HG03280 (cell line): ENCODE measurements at regions not wholly inside any gene's neighbourhood (a gene's known extent, or its start where the extent isn't known, plus 50 kb on each side); places are given as distances from the start of the nearest gene placed in this dataset.
"Not testable (repeated sequence)": the region's sequence is repeated elsewhere in the genome, so short reads cannot be mapped to it uniquely, and the experiment has no call there.

Experiments used
- ATAC-seq: cut with Tn5 transposase; IDR thresholded peaks from one replicate; pipeline ENCODE4 v1.9.1; 2021; ENCODE audit warnings: mild to moderate bottlenecking, moderate library complexity; ENCODE audit not compliant: unreplicated experiment

DNA sequence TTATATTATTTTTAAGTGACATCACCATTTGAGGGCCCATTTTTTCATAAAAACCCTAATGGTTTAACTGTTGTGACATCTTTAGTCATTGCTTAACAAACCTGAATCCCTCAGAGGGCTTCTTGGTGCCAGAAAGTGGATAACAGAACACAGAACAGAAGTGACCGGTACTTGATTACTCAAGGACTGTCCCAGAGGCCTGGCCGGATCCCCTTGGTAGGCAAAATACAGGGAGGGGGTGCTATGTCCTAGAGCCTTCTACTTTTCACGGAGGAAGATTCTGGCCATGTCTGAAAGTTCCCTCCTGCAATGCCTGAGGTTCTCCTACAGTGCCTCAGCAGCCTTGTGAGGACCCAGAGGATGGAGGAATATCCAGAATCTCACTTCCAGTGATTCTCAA lies 94.3 kb upstream of the DCLK2 start:
- ATAC-seq, result no peak

DNA sequence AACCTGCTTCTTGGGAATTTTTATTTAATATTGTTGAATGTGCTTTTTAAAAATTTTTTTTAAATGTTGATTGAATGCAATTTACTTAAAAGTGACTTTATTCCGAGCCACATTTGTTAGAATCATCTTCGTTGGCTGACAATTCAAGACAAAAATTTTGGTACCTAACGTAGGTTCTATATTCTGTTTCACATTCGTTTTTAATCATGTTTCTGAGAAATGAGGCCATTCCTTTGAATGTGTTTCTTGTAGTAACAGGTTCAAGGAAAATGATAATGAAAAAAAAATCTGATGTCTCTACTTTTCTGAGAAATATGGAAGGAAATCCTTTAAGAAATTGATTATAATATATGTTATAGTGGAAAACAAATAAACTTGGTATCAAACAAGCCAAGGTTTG lies 92.3 kb upstream of the DCLK2 start:
- no peak for ATAC-seq

DNA sequence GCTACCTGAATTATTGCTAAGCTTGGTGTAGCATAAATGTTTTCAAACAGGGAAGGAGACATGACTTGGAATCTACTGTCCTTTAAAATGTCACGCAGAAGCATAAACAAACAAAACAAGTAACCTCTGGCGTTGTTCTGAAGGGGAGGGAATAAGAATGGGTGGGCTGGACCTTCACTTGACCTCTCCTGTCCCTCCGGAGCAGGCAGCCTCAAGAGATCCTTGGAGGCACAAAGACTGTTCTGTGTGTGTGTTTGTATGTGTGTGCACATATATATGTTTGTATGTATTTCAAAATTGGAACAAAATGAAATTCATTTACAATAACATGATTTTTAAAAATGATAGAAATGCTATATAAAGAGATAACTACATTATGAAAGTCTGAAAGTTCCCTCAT lies 91.3 kb upstream of the DCLK2 start:
- ATAC-seq, result no peak

DNA sequence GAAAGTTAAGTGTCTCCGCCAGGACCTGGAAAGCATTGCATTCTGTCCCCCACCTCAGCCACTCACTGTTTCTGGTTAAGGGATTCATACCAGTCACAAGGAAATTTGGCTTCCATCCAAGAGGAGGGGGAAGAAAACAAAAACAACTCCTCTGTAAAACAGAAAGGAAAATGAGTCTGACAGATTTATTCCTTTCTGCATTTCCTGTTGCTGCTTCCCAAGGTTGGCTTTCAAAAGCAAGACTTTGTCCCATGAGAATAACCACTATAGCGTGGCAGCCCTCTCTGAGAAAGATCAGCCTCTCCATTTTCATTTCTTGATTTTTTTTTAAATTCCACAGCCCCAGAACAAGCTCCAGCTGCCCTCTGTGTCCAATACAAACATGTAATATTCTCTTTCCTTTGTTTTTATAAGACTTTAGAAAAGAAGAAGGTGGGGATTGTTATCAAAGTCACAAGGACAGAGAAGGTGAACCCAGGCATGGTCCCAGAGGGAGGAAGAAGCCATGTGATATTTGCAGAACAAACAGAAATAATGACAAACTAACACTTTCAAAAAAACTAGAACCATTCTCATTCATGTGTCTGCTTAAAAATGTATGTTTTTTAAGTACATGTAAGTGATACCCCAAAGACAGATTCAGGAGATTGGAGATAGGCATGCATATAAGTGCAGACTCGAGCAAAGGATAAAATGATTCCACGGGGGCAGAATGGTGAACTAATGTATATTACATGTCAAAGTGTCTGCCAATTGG lies 90.7 kb upstream of the DCLK2 start:
- ATAC-seq, result no peak

DNA sequence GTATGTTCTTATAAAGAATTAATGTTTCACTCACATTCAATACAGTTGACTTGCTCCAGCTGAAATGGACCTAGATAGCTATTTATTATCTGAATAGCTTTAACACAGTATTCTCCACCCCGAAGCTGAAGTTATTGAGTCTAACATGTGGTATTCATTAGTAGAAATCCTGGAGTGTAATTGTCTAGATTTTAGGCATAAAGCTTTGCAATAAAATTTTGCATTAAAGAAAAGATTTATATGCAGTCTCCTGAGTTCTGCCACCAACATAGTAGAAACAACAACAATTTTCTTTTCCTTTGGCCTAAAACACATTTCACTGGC lies 90.2 kb upstream of the DCLK2 start:
- no peak for ATAC-seq

DNA sequence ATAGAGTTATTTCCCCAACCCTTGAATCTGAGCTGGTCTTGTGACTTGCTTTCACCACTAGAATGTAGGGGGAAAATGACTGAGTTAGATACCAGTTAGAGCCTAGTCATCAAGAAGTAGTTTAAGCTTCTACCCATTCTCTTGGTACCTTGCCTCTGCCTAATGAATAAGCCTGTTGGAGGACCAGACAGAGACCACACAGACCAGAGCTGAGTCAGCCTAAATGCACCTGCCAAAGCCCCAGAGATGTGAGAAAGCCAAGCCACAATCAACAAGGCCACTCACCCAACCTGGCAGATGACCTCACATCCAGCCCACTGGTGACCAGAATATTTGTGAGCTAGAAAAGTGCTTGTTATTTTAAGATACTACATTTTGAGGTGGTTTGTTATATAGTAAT lies 85.2 kb upstream of the DCLK2 start:
- no peak for ATAC-seq

DNA sequence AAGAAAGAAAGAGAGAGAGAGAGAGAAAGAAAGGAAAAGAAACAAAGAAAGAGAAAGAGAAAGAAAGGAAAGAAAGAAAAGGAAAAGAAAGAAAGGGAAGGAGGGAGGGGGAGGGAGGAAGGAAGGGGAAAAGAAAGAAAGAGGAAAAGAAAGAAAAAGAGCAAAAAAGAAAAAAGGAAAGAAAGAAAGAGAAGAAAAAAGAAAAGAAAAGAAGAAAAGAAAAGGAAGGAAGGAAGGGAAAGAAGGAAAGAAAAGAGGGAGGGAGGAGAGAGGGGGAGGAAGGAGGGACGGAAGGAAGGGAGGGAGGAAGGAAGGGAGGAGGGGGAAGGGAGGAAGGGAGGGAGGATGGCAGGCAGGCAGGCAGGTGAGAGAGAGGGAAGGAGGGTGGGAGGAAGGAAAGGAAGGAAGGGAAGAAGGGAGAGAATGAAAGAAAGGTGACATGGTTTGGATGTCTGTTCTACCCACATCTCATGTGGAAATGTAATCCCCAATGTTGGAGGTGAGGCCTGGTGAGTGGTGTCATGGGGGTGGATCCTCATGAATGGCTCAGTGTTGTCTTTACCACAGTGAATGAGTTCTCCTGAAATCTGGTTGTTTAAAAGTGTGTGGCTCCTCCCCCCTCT lies 83.0 kb upstream of the DCLK2 start:
- no peak for ATAC-seq

DNA sequence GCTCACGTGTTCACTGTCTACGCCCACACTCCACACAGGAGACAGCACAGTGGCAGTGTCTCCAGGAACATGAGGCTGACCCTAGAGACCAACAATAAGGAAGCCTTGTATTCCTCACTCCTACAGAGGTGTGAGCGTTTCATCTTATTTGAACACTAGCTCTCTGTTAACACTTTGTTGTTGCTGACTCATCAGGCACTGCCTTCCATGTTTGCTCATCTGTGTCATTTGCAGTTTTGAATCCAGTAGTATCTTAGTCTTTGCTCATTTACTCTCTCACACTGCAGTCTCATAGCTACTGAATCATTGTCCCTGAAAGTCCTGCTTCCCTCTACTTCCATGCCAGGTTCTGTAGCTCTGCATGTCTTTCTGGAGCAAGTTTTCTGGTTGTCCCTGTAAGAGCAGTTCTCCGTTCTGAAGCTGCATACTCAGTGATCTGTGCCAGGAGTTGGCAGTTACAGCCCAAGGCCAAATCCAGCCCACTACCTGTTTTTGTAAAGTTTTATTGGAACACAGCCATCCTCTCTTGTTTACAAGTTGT lies 80.3 kb upstream of the DCLK2 start:
- ATAC-seq, result no peak

DNA sequence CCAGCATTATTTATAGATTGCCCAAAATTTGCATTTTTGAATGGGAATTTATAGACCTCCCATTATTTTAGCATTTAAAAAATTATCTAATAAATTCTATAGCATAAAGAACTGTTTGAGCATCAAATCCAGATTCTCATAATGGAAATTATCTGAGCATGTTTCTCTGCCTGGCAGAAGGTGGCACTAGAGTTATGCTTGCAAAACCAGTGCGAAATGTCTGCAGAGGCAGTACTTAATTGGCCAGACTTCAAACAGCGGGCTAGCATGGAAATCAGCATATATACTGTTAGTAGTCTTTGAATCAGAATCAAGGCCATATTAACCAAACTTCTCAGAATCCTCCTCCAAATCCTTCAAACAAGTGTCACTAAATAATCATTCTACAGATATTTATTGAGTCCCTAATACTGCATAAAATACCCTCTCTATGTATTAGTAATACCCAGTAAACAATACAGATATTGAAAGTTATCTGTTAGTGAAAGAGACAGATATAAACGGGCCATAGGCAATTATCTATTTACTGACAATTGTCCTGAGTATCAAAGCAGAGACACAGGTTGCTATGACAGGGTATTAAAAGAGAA lies 78.7 kb upstream of the DCLK2 start:
- peak; percentile 50 for ATAC-seq

DNA sequence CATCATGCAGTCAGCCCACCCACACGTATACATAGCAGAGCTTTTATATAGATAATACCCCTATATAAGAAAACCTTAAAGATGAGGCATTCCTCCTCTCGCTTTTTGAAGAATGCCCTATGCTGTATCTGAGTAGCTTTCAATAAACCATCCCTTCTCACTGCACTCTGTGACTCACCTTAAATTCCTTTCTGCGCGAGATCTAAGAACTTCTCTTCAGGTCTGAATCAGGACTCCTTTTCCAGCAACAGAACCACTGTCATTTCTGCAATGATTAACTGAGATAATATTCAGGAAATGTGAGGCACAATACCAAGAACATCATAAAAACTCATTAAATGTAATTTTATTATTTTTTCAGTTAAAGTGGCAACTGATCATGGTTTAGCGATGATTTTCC lies 76.4 kb upstream of the DCLK2 start:
- no peak for ATAC-seq

DNA sequence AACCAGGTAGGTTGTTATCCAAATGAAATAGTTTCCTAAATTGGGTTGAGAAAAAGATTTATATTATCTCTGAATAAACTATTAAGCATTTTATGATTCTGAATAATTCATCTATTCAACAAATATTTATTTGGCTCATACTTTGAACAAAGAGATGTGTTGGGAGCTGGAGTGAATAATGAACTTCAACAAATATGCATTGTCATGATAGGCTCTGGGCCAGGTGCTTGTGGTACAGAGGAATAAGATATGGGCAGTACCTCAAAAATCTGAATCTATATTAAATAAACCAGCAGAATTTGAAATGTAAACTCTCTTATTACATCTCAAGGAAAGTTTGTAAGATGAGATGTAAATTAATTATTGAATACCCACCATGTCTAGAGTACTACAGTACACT lies 75.7 kb upstream of the DCLK2 start:
- no peak for ATAC-seq

DNA sequence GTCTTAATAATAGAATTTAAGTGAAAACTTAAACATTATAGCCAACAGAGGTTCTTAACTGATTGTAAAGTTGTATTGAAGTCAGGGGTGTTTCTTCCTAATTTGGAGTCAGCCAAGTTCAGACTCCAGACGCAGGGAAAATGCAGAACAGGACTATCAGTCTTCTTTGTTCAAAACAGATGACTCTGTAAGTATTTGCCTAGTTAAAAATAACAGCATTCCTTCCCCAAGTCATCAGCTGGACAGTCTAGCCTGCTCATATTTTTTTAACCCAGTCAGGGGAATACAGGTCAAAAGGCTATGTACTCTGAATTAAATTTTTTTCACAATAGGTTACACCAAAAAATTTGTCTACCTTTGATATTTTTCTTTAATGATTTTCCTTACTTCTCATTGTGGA lies 73.8 kb upstream of the DCLK2 start:
- ATAC-seq, result no peak

DNA sequence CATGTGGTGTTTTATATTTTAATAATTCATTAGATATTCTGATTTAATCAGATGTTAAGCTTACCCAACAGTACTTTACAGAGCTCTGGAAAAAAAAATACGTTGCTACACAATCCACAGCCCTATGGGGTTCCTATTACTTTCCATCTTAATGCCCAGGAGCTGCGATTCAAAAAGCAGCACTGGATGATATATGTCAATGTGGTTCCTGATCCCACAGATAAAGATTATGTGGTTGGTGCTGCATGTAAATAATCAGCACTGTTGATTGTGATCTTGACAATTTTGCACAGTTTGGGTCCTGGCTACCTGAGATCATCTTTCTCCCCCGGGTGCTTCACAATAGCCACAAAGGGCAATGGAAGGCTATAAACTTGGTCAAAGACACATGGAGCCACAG lies 72.7 kb upstream of the DCLK2 start:
- no peak for ATAC-seq

DNA sequence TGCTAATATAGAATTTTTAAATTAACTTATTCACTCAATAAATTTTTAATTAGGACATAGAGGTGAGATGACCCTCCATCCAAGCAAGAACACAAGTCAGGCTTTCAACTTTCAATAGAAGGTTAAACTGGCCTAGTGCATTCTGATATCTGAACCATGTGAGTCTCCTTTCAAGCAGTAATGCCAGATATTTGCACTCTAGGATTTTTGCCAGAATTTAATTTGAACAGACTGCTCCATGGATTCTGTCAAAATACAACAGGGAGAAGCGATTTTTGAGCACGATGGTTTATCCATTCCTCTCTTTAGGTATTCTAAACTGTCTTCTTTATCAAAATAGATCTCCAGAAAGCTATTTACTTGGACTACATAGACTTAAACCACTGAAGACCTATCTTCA lies 72.0 kb upstream of the DCLK2 start:
- ATAC-seq, result no peak

DNA sequence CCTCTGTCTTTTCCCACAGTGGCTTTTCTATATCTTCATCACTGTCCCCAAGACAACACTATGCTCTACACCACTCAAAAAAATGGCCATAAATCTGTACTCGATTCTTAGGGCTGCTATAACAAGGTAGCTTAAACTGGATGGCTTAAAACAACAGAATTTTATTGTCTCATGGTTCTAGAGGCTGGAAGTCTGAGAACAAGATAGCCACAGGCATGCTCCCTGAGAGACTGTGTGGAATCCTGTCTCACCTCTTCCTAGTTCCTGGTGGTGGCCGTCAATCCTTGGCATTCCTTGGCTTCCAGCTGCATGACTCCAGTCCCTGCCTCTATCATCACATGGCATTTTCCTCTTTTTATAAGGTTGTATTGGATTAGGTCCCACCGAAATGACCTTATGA lies 70.7 kb upstream of the DCLK2 start:
- no peak for ATAC-seq

DNA sequence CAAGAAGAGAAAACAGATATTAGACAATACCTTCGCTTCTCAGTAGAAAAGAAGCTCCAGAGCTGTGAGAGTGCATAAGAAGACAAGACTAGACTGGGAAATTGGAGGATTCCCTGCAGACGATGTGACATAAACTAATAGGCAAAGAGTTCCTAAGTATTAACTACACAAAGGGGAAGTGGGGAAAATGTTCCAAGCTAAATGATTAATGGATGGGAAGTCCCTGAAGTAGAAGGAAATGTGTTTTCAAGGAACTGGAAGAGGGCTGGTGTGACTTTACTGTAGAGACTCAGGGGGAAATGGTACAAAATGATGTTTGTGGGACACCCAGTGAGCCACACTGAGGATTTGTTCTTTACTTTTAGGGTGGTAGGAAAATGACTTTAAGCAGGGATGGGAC lies 69.7 kb upstream of the DCLK2 start:
- ATAC-seq, result no peak

DNA sequence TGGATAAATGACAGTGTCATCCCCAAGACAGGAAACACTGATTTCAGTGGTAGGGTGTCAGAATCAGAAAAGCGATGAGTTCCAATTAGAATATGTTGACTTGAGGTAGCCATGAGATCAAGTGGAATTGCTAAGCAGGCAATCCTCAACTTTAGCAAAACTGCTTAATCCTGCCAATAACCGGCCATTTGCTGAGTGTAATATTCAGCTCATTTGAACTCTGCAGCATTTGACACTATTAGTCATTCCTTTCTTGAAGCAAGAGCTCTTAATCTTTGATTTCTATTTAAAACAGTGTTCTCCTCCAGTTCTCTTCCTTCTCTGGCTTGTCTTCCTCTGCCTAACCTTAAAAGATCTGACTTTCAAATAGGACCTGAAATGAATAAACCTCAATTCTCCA lies 68.7 kb upstream of the DCLK2 start:
- no peak for ATAC-seq

DNA sequence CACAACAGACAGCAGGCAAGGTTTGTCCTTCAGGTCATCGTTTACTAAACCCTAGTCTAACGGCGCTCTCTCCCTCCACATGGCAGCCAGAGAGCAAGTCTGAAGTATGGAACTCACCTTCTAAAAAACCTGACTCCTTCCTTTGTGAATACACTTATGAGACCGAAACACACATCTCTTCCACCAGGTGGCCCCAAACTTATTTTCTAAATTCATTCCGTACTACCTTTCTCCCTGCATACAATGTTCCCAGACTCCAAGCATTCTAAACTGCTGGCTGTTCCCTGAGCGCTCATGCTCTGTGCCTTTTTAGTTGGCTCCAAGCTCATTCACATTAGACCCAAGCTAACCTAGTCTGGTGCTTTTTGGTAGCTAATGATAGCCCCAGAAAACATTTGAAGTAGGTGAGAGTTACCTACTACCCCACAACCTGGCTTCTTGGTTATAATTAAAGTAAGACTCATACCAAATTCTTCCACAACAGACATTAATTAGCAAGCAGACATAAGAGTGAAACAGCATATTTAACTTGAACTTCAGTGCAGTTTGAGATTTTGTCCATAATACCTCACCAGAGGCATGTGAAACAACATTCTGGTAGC lies 67.6 kb upstream of the DCLK2 start:
- ATAC-seq, result no peak

DNA sequence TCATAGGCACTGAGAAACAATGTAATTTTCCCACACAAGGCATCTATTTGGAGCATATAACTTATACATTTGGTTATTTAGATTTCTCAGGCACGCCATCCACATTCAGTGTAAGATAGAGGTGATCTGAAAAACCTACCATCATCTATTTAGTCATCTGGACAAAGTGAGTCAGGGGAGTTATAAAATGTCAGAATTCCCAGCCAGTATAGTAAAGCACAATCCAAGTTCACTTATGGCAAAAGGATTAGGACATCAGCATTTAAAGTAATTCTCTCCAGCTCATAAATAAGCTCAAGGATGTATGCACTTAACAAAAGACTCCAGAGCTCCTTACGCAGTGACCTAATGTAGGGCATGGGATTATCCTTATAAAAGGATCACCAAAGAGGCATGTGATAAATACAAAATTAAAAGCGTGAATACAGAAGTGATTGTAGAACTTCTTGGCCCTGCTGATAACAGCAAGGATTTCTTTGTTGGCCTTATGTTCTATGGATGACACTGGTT lies 65.3 kb upstream of the DCLK2 start:
- no peak for ATAC-seq

DNA sequence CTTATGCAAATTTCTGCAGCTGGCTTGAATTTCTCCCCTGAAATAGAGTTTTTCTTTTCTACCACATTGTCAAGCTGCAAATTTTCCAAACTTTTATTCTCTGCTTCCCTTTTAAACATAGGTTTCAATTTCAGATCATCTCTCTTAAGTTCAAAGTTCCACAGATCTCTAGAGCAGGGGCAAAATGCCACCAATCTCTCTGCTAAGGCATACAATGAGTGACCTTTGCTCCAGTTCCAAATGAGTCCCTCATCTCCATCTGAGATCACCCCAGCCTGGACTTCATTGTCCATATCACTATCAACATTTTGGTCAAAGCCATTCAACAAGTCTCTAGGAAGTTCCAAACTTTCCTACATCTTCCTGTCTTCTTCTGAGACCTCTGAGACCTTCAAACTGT lies 62.3 kb upstream of the DCLK2 start:
- ATAC-seq, result not testable (repeated sequence)

DNA sequence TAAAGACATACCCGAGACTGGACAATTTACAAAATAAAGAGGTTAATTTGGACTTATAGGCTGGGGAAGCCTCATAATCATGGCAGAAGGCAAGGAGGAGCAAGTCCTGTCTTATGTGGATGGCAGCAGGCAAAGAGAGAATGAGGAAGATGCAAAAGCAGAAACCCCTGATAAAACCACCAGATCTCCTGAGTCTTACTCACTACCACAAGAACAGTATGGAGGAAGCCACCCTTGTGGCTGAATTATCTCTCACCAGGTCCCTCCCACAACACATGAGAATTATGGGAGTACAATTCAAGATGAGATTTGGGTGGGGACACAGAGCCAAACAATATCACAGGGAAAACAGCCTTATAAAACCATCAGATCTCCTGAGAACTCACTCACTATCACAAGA lies 61.6 kb upstream of the DCLK2 start:
- ATAC-seq, result not testable (repeated sequence)

DNA sequence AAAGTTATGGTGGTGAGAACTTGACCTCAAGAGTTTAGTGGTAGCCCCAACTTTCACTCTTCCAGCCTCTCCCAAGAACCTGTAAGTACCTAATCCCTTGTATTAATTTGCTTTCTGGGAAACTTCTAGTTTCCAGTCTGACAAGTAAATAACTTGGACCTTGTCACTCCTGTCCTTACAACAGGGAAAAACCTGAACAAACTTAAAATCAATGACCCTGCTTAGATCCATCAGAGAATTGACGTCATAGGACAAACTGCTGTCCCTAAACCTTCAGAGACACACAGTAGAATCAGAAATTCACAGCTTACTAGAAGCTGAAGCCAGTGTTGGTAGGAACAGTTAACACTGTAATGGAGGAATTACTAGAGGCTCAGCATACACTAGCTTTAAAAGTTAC lies 60.0 kb upstream of the DCLK2 start:
- no peak for ATAC-seq
